HepG2 (cell line): ENCODE measurements at regions not wholly inside any gene's neighbourhood (a gene's known extent, or its start where the extent isn't known, plus 50 kb on each side); places are given as distances from the start of the nearest gene placed in this dataset.

ENCODE experiments used
- ATAC-seq: fragments of 200-7000 bp; cut with Tn5 transposase; 3 replicates; pipeline ENCODE4 v1.9.1; 2020; ENCODE audit warnings: mild to moderate bottlenecking, moderate library complexity
- BruUV-seq: library from RNA; stranded (reverse); fragments of 400-500 nt; replicated peaks from 2 replicates; lab custom pipeline; 2021; lab: Mats Ljungman, UMichigan
- CTCF ChIA-PET: fragments of 300-600 bp; formaldehyde crosslinking; extraction: SDS; loops from one replicate; lab custom pipeline; 2021; ENCODE audit warnings: low total read pairs, inconsistent platforms, low intra/inter-chr PET ratio; lab: Yijun Ruan, JAX
- POLR2A ChIA-PET: fragments of 350-600 bp; sonication (Branson Sonifier 250); formaldehyde crosslinking; loops from one replicate; lab custom pipeline; 2020; ENCODE audit warnings: antibody characterized with exemption, inconsistent platforms; lab: Yijun Ruan, JAX
- DNase-seq: peaks from one replicate; pipeline ENCODE4 v3.0.0-alpha.2; 2015; ENCODE audit warnings: low spot score
- FAIRE-seq: peaks from 3 replicates; lab custom pipeline; 2011; peaks lifted over from hg19 to GRCh38; lab: Jason Lieb, UNC
- H2AFZ ChIP-seq: one replicate; pipeline ENCODE4 v1.6.1; 2011; ENCODE audit warnings: low read length, inconsistent platforms
- H3K27ac ChIP-seq: fragments of 300-600 bp; 3 replicates; pipeline ENCODE4 v1.8.0; 2011; ENCODE audit warnings: mixed run types, mild to moderate bottlenecking, mixed read lengths, low read length, inconsistent platforms; ENCODE audit not compliant: insufficient read depth; ENCODE audit errors: extremely low read length
- H3K27me3 ChIP-seq, 2 experiments: fragments of 200-600 bp in 1 of 2; 2 replicates in 1 of 2; 3 replicates in 1 of 2; pipeline versions ENCODE4 v1.6.0 to v1.8.0; 2011; ENCODE audit warnings: low read length in 2 of 2, mild to moderate bottlenecking in 2 of 2, moderate library complexity in 2 of 2, inconsistent platforms in 1 of 2; ENCODE audit not compliant: insufficient read depth in 2 of 2, control insufficient read depth in 1 of 2
- H3K36me3 ChIP-seq, 2 experiments: fragments of 200-600 bp in 1 of 2; replicated peaks in 1 of 2; 2 replicates in 1 of 2; 3 replicates in 1 of 2; pipeline versions ENCODE4 v1.5.1 to v1.8.0; 2011; ENCODE audit warnings: low read length in 2 of 2, inconsistent platforms in 1 of 2; ENCODE audit not compliant: insufficient read depth in 2 of 2, control insufficient read depth in 1 of 2
- H3K4me1 ChIP-seq: 2 replicates; pipeline ENCODE4 v1.5.1; 2012; ENCODE audit warnings: low read length, inconsistent platforms; ENCODE audit not compliant: insufficient read depth
- H3K4me2 ChIP-seq: 2 replicates; pipeline ENCODE4 v1.6.0; 2011; ENCODE audit warnings: low read depth, low read length, inconsistent platforms
- H3K4me3 ChIP-seq, 3 experiments: fragments of 200-600 bp in 1 of 3; sonication (generic), shearing (Covaris generic) in 1 of 3; replicated peaks in 1 of 3; 2 replicates each; pipeline ENCODE4 v1.5.1; 2011 to 2016; ENCODE audit warnings: low read length in 3 of 3, inconsistent platforms in 2 of 3, low read depth in 2 of 3, mild to moderate bottlenecking in 2 of 3, control low read depth in 1 of 3, mixed read lengths in 1 of 3; ENCODE audit not compliant: insufficient read depth in 1 of 3
- H3K79me2 ChIP-seq: one replicate; pipeline ENCODE4 v1.6.1; 2011; ENCODE audit warnings: low read length, inconsistent platforms; ENCODE audit not compliant: insufficient read depth
- H3K9ac ChIP-seq: 2 replicates; pipeline ENCODE4 v1.6.0; 2011; ENCODE audit warnings: mild to moderate bottlenecking, low read depth, low read length, inconsistent platforms; ENCODE audit not compliant: insufficient read depth
- H3K9me3 ChIP-seq: 2 replicates; pipeline ENCODE4 v1.5.1; 2012; ENCODE audit warnings: mild to moderate bottlenecking, low read length
- H4K20me1 ChIP-seq: 2 replicates; pipeline ENCODE4 v1.6.0; 2011; ENCODE audit warnings: inconsistent platforms, mild to moderate bottlenecking, low read length, moderate library complexity; ENCODE audit not compliant: insufficient read depth
- GFI1 ChIP-seq: sonication (generic); formaldehyde crosslinking; IDR thresholded peaks from 2 replicates; pipeline ENCODE4 v1.5.0; 2020; ENCODE audit warnings: missing genetic modification reagents, mild to moderate bottlenecking, borderline replicate concordance
- JDP2 ChIP-seq: sonication (generic); formaldehyde crosslinking; IDR thresholded peaks from 2 replicates; pipeline ENCODE4 v1.8.1; 2022; ENCODE audit warnings: missing genetic modification reagents, borderline replicate concordance
- NFATC3 ChIP-seq: sonication (generic); formaldehyde crosslinking; IDR thresholded peaks from 2 replicates; pipeline ENCODE4 v1.5.1; 2020; ENCODE audit warnings: mild to moderate bottlenecking, missing genetic modification reagents
- NR2F2 ChIP-seq: IDR thresholded peaks from 2 replicates; pipeline ENCODE4 v1.6.1; 2012; ENCODE audit warnings: low read depth, inconsistent platforms, borderline replicate concordance
- SRY ChIP-seq: sonication (generic); formaldehyde crosslinking; IDR thresholded peaks from 2 replicates; pipeline ENCODE4 v1.8.0; 2022; ENCODE audit warnings: mild to moderate bottlenecking, missing genetic modification reagents
- TBL1XR1 ChIP-seq: fragments of 150-350 bp; IDR thresholded peaks from 2 replicates; pipeline ENCODE4 v1.6.1; 2014; ENCODE audit warnings: borderline replicate concordance, low read length; ENCODE audit not compliant: partially characterized antibody
- YEATS4 ChIP-seq: sonication (generic); formaldehyde crosslinking; IDR thresholded peaks from 2 replicates; pipeline ENCODE4 v1.4.0; 2020; ENCODE audit warnings: missing genetic modification reagents, borderline replicate concordance
- ZNF20 ChIP-seq: sonication (generic); formaldehyde crosslinking; IDR thresholded peaks from 2 replicates; pipeline ENCODE4 v1.4.0; 2020; ENCODE audit warnings: mild to moderate bottlenecking, moderate library complexity, missing genetic modification reagents
- ZNF451 ChIP-seq: sonication (generic); formaldehyde crosslinking; IDR thresholded peaks from 2 replicates; pipeline ENCODE4 v1.5.0; 2020; ENCODE audit warnings: mild to moderate bottlenecking, missing genetic modification reagents
- ZNF598 ChIP-seq: sonication (generic); formaldehyde crosslinking; IDR thresholded peaks from 2 replicates; pipeline ENCODE4 v1.5.1; 2020; ENCODE audit warnings: mild to moderate bottlenecking, missing genetic modification reagents, borderline replicate concordance
- ZNF746 ChIP-seq: sonication (generic); formaldehyde crosslinking; IDR thresholded peaks from 2 replicates; pipeline ENCODE4 v1.8.0; 2022; ENCODE audit warnings: mild to moderate bottlenecking, missing genetic modification reagents
- ZNF788 ChIP-seq: sonication (generic); formaldehyde crosslinking; IDR thresholded peaks from 2 replicates; pipeline ENCODE4 v1.5.0; 2020; ENCODE audit warnings: mild to moderate bottlenecking, missing genetic modification reagents, borderline replicate concordance
- WGBS: methylation state at CpG from one replicate; pipeline ENCODE4 v1.1.6; 2017; ENCODE audit warnings: low lambda C conversion rate; 5-methylcytosine and 5-hydroxymethylcytosine counted together
- in situ Hi-C: cut with HindIII; loops from 2 replicates; pipeline ENCODE4 v1.10.0; 2017; ENCODE audit warnings: low pct_unique_long_range_greater_than_20kb; ENCODE audit not compliant: extremely low pct_ligation_motif_present
- intact Hi-C: fragments of 100-400 bp; cut with micrococcal nuclease; formaldehyde crosslinking; loops from one replicate; pipeline ENCODE4 v1.10.0; 2022; ENCODE audit not compliant: unreplicated experiment
- TF ChIP-seq, protein P1 (sequence below): sonication (generic); formaldehyde crosslinking; IDR thresholded peaks from 2 replicates; pipeline ENCODE4 v1.5.0; 2020; ENCODE audit warnings: mild to moderate bottlenecking, missing genetic modification reagents
- TF ChIP-seq, protein P2 (sequence below): IDR thresholded peaks from 2 replicates; pipeline ENCODE4 v1.6.1; 2016; ENCODE audit warnings: missing compliant biosample characterization, missing genetic modification reagents, borderline replicate concordance
- TF ChIP-seq, protein P3 (sequence below): sonication (generic); formaldehyde crosslinking; IDR thresholded peaks from 2 replicates; pipeline ENCODE4 v1.4.0; 2020; ENCODE audit warnings: missing genetic modification reagents

DNA sequence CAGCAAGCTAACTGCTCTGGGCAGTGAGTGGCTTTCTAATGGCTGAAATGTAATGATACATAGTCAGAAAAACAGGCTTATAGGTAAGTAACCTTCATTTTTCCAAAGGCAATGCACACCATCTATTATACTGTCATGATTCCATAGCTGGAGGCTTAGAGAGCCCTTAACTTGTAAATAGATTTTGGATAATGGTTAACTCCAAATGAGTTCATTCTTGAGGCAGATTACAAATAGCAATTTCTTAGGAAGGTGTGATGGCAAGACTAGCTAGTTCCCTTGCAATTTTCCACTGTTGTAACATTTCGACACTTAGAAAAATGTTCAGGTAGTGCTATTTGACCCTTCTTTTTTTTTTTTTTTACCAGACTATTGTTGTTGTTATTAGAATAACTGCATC, 789.8 kb upstream of the PCDH9 start:
- H3K36me3 ChIP-seq, result no peaks in the 10 kb centered on the region
- no peaks in the 10 kb centered on the region for H4K20me1 ChIP-seq
- no peak overlapping the region for H3K27ac ChIP-seq
- FAIRE-seq (no peak), DNase-seq (no peak), ATAC-seq (no peak)
- no peak overlapping the region for H3K4me3 ChIP-seq
- POLR2A ChIA-PET, result no interaction called here
- H3K9ac ChIP-seq, result no peak overlapping the region
- no peaks in the 10 kb centered on the region for H3K4me1 ChIP-seq
- H3K9me3 ChIP-seq, result no peaks in the 10 kb centered on the region
- H3K79me2 ChIP-seq, result no peaks in the 10 kb centered on the region
- H2AFZ ChIP-seq, result no peak overlapping the region
- CTCF ChIA-PET, result no interaction called here
- BruUV-seq, result no TSS peak
- H3K4me2 ChIP-seq, result no peak overlapping the region
- TF ChIP-seq ZNF598 (CRISPR knock-in tag) (no peak), ZNF746 (CRISPR knock-in tag) (no peak), ZNF20 (CRISPR knock-in tag) (no peak), ZNF788 (no peak)
- in situ Hi-C loops, result no loop called here
- intact Hi-C loops, result no loop called here
- H3K27me3 ChIP-seq, result no peaks in the 10 kb centered on the region
- 0% methylated on average over 1 of the region's 1 CpG for WGBS

DNA sequence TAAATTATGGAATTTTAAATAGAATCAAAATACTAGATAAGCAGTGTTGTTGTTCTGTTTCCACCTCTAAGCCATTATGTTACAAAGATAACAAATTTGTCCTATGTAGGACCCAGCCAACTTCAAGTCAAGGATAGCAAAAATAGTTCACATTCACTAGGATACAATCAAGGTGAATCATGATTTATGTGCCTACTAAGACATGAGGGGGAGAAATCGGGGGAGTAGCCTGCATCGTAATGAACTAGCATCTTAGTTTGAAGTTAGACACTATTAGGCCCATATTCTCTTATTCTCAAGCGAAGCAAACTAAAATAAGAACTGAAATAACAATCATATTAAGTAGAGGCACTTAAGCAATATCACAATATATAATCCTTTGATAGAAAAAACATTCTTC, 779.4 kb upstream of the PCDH9 start:
- H3K27ac ChIP-seq, result no peak overlapping the region
- BruUV-seq, result no TSS peak
- intact Hi-C loops (no loop called here), in situ Hi-C loops (no loop called here)
- no peaks in the 10 kb centered on the region; the same call in 1 of the 2 replicates for H3K9me3 ChIP-seq
- WGBS, result 1% methylated on average over 3 of the region's 3 CpGs
- DNase-seq (no peak), ATAC-seq (no peak), FAIRE-seq (no peak)
- H3K9ac ChIP-seq, result no peak overlapping the region
- H3K4me1 ChIP-seq, result no peaks in the 10 kb centered on the region
- no peaks in the 10 kb centered on the region for H4K20me1 ChIP-seq
- CTCF ChIA-PET, result no interaction called here
- no peaks in the 10 kb centered on the region for H3K27me3 ChIP-seq
- H3K4me2 ChIP-seq, result no peak overlapping the region
- H3K36me3 ChIP-seq, result no peaks in the 10 kb centered on the region
- H3K4me3 ChIP-seq, result no peak overlapping the region
- no peaks in the 10 kb centered on the region for H3K79me2 ChIP-seq
- H2AFZ ChIP-seq, result no peak overlapping the region
- POLR2A ChIA-PET, result no interaction called here
- TF ChIP-seq, protein P1, sequence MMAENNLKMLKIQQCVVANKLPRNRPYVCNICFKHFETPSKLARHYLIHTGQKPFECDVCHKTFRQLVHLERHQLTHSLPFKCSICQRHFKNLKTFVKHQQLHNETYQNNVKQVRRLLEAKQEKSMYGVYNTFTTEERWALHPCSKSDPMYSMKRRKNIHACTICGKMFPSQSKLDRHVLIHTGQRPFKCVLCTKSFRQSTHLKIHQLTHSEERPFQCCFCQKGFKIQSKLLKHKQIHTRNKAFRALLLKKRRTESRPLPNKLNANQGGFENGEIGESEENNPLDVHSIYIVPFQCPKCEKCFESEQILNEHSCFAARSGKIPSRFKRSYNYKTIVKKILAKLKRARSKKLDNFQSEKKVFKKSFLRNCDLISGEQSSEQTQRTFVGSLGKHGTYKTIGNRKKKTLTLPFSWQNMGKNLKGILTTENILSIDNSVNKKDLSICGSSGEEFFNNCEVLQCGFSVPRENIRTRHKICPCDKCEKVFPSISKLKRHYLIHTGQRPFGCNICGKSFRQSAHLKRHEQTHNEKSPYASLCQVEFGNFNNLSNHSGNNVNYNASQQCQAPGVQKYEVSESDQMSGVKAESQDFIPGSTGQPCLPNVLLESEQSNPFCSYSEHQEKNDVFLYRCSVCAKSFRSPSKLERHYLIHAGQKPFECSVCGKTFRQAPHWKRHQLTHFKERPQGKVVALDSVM, result no peak
- no peak for TF ChIP-seq SRY (CRISPR knock-in tag)
- TF ChIP-seq, protein P2, sequence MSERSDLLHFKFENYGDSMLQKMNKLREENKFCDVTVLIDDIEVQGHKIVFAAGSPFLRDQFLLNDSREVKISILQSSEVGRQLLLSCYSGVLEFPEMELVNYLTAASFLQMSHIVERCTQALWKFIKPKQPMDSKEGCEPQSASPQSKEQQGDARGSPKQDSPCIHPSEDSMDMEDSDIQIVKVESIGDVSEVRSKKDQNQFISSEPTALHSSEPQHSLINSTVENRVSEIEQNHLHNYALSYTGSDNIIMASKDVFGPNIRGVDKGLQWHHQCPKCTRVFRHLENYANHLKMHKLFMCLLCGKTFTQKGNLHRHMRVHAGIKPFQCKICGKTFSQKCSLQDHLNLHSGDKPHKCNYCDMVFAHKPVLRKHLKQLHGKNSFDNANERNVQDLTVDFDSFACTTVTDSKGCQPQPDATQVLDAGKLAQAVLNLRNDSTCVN (CRISPR knock-in tag), result no peak
- no peak for TF ChIP-seq ZNF451 (CRISPR knock-in tag)
- no peak for TF ChIP-seq JDP2 (CRISPR knock-in tag)
- no peak for TF ChIP-seq NR2F2
- TF ChIP-seq, protein P3, sequence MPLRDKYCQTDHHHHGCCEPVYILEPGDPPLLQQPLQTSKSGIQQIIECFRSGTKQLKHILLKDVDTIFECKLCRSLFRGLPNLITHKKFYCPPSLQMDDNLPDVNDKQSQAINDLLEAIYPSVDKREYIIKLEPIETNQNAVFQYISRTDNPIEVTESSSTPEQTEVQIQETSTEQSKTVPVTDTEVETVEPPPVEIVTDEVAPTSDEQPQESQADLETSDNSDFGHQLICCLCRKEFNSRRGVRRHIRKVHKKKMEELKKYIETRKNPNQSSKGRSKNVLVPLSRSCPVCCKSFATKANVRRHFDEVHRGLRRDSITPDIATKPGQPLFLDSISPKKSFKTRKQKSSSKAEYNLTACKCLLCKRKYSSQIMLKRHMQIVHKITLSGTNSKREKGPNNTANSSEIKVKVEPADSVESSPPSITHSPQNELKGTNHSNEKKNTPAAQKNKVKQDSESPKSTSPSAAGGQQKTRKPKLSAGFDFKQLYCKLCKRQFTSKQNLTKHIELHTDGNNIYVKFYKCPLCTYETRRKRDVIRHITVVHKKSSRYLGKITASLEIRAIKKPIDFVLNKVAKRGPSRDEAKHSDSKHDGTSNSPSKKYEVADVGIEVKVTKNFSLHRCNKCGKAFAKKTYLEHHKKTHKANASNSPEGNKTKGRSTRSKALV (CRISPR knock-in tag), result no peak
- no peak for TF ChIP-seq YEATS4
- no peak for TF ChIP-seq NFATC3
- no peak for TF ChIP-seq GFI1
- TF ChIP-seq TBL1XR1, result no peak
